Choroid plexus epithelial cell (primary cell): ENCODE measurements at regions not wholly inside any gene's neighbourhood (a gene's known extent, or its start where the extent isn't known, plus 50 kb on each side); places are given as distances from the start of the nearest gene placed in this dataset.

Experiments used
- DNase-seq: peaks from one replicate; pipeline ENCODE4 v3.0.0-alpha.2; 2010; ENCODE audit warnings: low read depth
- H3K4me3 ChIP-seq: 2 replicates; pipeline ENCODE4 v1.5.1; 2011; ENCODE audit warnings: low read depth, mild to moderate bottlenecking, control low read depth, low read length, moderate library complexity
- TF ChIP-seq, protein P1 (sequence below): conservative IDR thresholded peaks from 2 replicates; pipeline ENCODE4 v1.5.1; 2011; ENCODE audit warnings: low read depth, mild to moderate bottlenecking, control low read depth, inconsistent platforms, low read length, moderate library complexity

DNA sequence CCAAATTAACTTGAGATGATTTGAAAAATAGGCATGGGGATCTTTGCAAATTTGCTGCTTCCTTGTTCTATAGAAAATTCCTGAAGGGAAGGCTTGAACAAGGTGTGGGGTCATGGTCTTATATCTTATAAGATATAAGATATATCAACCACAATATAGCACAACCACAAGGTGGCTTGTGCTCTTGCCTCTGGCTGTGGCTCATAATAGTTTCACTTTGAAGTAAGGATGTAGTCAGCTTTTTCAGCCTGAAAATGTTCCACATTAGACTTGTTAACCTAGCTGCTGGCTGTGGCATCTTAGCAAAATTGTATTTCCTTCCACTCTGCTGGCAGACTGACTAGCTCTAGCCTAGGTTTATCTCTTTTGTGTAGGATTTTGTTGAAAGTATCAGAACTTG lies 169.7 kb downstream of the KLF5 start:
- no peak overlapping the region for H3K4me3 ChIP-seq
- TF ChIP-seq, protein P1, sequence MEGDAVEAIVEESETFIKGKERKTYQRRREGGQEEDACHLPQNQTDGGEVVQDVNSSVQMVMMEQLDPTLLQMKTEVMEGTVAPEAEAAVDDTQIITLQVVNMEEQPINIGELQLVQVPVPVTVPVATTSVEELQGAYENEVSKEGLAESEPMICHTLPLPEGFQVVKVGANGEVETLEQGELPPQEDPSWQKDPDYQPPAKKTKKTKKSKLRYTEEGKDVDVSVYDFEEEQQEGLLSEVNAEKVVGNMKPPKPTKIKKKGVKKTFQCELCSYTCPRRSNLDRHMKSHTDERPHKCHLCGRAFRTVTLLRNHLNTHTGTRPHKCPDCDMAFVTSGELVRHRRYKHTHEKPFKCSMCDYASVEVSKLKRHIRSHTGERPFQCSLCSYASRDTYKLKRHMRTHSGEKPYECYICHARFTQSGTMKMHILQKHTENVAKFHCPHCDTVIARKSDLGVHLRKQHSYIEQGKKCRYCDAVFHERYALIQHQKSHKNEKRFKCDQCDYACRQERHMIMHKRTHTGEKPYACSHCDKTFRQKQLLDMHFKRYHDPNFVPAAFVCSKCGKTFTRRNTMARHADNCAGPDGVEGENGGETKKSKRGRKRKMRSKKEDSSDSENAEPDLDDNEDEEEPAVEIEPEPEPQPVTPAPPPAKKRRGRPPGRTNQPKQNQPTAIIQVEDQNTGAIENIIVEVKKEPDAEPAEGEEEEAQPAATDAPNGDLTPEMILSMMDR = peak; percentile 56
- DNase-seq = peak; percentile 54

- TF ChIP-seq, protein P1 = no peak
- H3K4me3 ChIP-seq = no peak overlapping the region
- DNase-seq = no peak
Measured at GRCh38 chr13:73225990-73226389, 167.2 kb downstream of the KLF5 start.

DNA sequence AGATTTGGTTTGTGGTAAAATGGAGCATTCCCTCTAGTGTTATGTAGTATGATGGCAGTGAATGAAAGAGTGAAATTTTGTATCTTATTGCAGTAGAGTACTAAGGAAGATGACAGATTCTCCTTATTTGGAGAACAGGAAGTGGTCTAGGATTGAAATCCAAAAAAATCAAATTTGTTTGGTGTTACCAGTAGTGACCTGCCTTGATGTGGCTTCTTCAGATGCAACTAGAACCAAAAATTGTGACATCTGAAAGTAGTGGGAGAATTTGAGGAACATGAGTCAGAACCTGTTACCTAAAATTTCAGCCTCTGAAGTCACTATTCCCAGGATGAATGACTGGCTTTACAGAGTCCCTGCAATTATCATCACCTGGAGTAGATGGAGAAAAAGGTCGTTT lies 165.9 kb downstream of the KLF5 start:
- H3K4me3 ChIP-seq = no peak overlapping the region
- DNase-seq = peak; percentile 11
- TF ChIP-seq, protein P1 = no peak

DNA sequence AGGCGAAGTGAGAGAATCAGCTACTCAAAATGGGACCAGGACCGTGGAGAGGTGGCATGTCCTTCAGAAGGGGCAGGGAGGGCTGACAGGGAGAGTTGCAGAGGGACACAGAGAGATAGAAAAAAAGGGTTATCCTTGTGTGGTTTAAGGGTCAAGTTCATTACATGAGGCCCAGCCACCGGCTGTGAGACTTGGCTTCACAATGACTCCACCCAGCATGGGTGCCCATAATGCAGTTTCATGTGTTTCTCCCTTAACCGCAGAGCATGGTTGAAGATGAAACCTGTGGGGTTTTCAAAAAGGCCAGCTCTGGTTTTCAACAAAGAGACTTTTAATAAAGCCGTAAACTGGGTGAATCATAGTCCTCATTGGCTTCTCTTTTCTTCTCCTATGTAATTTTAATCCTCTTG lies 164.6 kb downstream of the KLF5 start:
- TF ChIP-seq, protein P1 = no peak
- no peak overlapping the region for H3K4me3 ChIP-seq
- DNase-seq = no peak

DNA sequence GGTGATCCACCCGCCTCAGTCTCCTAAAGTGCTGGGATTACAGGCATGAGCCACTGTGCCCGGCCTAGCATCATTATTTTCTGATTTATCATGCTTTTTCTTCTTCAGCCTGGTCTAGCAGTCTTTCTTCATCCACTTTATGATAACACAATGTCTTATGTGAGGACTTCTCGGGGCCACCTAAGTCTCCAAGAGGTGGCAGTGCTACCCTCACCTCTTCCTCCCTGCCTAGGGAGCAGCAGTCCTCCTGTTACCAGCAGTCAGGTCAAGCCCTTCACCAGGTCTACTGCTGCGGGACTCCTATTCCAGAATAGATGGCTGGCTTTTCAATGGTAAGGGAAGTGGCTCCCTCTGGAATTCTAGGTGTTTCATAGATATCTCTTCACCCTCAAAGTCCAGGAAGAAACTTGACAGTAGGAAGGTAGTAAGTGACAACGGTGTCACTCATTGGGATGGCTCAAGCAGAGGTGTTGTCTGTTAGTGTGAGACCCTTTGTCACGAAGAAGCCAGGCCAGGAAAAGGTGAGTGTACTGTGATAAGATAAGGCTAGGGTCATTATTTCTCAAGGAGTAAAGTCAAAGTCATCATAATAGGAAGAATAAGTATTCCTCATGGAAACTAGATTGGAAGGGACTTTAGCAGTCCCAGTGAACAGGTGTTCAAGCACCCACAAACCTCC lies 164.0 kb downstream of the KLF5 start:
- H3K4me3 ChIP-seq = no peak overlapping the region
- TF ChIP-seq, protein P1 = no peak
- DNase-seq = no peak

DNA sequence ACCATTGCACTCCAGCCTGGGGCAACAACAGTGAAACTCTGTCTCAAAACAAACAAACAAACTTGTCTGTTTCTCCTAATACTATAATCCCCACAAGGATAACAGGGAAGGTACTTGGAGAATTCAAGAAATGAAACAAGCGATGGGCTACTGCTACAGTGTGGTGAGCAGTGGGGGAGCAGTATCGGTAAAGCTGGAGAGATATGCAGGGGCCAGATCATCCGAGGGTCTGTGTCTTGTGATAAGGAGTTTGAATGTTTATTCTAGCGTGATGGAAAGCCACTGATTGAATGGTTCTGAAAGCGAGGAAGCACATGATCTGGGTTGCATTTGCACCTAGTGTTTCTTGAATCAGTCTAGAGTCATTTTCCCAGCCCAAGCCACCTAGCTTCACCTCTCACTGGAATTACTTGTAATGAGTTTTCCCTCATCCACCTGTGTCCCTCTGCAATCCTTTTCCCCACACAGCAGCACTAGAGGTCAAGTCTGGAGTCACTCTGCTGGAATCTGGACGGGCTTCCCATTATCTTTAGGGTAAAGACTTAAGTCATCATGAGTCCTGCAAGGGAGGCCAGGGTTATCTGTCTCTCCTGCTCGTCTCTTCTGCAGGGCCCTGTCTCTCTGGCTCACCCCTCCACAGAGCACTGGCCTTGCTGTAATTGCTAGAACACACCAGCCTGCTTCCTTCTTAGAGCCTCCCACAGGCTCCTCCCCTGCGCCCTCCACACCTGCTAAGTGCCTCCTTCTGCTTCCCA lies 162.3 kb downstream of the KLF5 start:
- no peak for DNase-seq
- TF ChIP-seq, protein P1 = no peak
- H3K4me3 ChIP-seq = no peak overlapping the region
